Esophagus muscularis mucosa (tissue), 4 donors: ENCODE measurements at regions not wholly inside any gene's neighbourhood (a gene's known extent, or its start where the extent isn't known, plus 50 kb on each side); places are given as distances from the start of the nearest gene placed in this dataset.

Experiments
- DNase-seq: peaks from one replicate; pipeline ENCODE4 v3.0.0-alpha.2; 2017; ENCODE audit errors: extremely low spot score
- H3K27ac ChIP-seq, 4 donors: fragments of 200-600 bp; sonication (generic); replicated peaks in 1 of 4; 1 replicate in 3 of 4; 2 replicates in 1 of 4; pipeline ENCODE4 v1.5.1; 2016 to 2019; ENCODE audit warnings: mild to moderate bottlenecking in 1 of 4
- H3K27me3 ChIP-seq, 4 donors: fragments of 200-600 bp; sonication (generic); one replicate each; pipeline versions ENCODE4 v1.5.1 to v1.6.0; 2016 to 2019
- H3K36me3 ChIP-seq, 4 donors: fragments of 200-600 bp; sonication (generic); one replicate each; pipeline ENCODE4 v1.5.1; 2016 to 2019
- H3K4me1 ChIP-seq, 4 donors: fragments of 200-600 bp; sonication (generic); one replicate each; pipeline ENCODE4 v1.5.1; 2016 to 2019
- H3K4me3 ChIP-seq, 4 donors: fragments of 200-600 bp; sonication (generic); 1 replicate in 2 of 4; 2 replicates in 2 of 4; pipeline ENCODE4 v1.5.1; 2016 to 2019; ENCODE audit warnings: mild to moderate bottlenecking in 4 of 4, moderate library complexity in 1 of 4
- H3K9me3 ChIP-seq, 4 donors: fragments of 200-600 bp; sonication (generic); 1 replicate in 3 of 4; 2 replicates in 1 of 4; pipeline ENCODE4 v1.5.1; 2016 to 2019
- CTCF ChIP-seq, 3 experiments: fragments of 200-600 bp in 2 of 3; fragments of 450-650 bp in 1 of 3; sonication (generic) in 2 of 3; IDR thresholded peaks; one replicate each; pipeline ENCODE4 v1.5.1; 2017 to 2019; ENCODE audit warnings: antibody characterized with exemption in 3 of 3, mild to moderate bottlenecking in 2 of 3, moderate library complexity in 1 of 3
- EP300 ChIP-seq: sonication (generic); formaldehyde crosslinking; IDR thresholded peaks from one replicate; pipeline ENCODE4 v1.6.1; 2017; ENCODE audit warnings: antibody characterized with exemption
- POLR2A ChIP-seq: fragments of 450-650 bp; IDR thresholded peaks from one replicate; pipeline ENCODE4 v1.6.1; 2017; ENCODE audit warnings: antibody characterized with exemption, moderate library complexity, mild to moderate bottlenecking, low read depth
- POLR2AphosphoS5 ChIP-seq, 2 donors: sonication (generic); formaldehyde crosslinking; IDR thresholded peaks; one replicate each; pipeline ENCODE4 v1.6.1; 2017; ENCODE audit warnings: antibody characterized with exemption in 2 of 2
- WGBS: methylation state at CpG from one replicate; pipeline ENCODE4 v1.1.5; 2018; 5-methylcytosine and 5-hydroxymethylcytosine counted together
- intact Hi-C: fragments of 100-400 bp; cut with DNase I; formaldehyde crosslinking; loops from one replicate; pipeline ENCODE4 v1.15.1; 2023

DNA sequence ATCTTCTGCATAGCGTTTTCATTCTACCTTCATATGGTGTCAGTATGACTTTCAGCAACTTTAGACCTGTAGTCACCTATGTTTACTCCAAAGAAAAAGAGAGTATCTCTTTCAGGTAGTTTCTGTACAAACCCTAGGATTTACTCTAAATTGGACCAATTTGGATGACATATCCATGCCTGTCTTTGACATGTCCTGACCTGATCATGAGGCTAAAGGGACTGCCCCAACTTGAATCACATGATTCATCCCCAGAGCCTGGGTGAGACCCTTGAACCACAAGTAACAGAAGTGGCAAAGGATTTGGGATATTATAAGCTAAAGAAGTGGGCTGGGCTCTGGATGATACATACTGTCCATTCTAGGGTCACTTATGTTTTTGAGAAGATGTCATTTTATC is 124.5 kb upstream of the CSNK1A1L start:
- 0% methylated on average over 1 of the region's 1 CpG for WGBS
- H3K4me1 ChIP-seq: no peaks in the 10 kb centered on the region
- H3K4me3 ChIP-seq: no peak overlapping the region
- H3K27ac ChIP-seq: no peak overlapping the region
- intact Hi-C loops: no loop called here
- no peaks in the 10 kb centered on the region for H3K27me3 ChIP-seq
- TF ChIP-seq CTCF (IDR thresholded peaks at IDR 0.05): no peak
- TF ChIP-seq POLR2A: no peak
- no peak for TF ChIP-seq EP300
- TF ChIP-seq POLR2AphosphoS5 (IDR thresholded peaks at IDR 0.05): no peak
- H3K9me3 ChIP-seq: peaks cover 0 to 6% (median 0%) of the 10 kb centered on the region in 4 donors
- no peak for DNase-seq
- H3K36me3 ChIP-seq: no peaks in the 10 kb centered on the region

- no peak for TF ChIP-seq POLR2A
- TF ChIP-seq POLR2AphosphoS5 (IDR thresholded peaks at IDR 0.05): no peak
- TF ChIP-seq CTCF (IDR thresholded peaks at IDR 0.05): no peak
- no peak overlapping the region for H3K27ac ChIP-seq
Observed at GRCh38 chr13:37226971-37227370, 121.5 kb upstream of the CSNK1A1L start.

DNA sequence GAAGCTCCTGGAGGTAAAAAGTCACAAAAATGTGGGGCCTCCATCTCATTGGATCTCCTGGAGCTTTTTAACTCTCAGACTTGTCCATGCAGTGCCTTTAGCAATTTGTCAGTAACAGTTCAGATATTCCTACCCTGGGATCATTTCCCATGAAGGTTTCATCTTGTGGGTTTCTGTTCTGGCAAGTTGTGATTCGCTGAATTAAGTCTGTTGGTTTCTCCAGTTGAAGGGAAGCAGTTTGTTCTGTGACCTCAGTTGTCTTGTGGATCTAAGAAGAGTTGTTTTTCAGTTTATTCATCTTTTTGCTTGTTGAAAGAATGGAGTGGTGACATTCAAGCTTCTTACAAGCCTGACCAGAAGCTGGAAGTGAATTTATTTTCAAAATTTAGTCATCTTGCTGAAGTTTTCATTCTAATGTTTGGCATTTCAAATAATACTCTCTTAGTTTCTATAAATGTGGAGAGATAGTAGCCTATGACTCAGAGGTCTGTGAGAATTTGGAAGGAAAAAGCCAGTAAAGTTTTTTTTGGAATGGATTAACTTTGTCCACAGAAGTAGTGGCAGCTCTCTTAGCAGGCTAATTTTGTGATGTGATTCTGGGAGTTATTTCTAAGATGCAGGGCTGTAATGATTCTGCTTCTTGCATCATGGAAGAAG is 120.1 kb upstream of the CSNK1A1L start:
- peaks cover 0 to 6% (median 2%) of the 10 kb centered on the region in 4 donors for H3K9me3 ChIP-seq
- H3K36me3 ChIP-seq: no peaks in the 10 kb centered on the region
- no peak overlapping the region for H3K4me3 ChIP-seq
- WGBS: 88% methylated on average over 1 of the region's 1 CpG
- H3K27me3 ChIP-seq: no peaks in the 10 kb centered on the region
- DNase-seq: no peak
- H3K27ac ChIP-seq: no peak overlapping the region
- H3K4me1 ChIP-seq: no peaks in the 10 kb centered on the region
- intact Hi-C loops: no loop called here
- TF ChIP-seq EP300: no peak
- no peak for TF ChIP-seq POLR2A
- no peak for TF ChIP-seq CTCF (IDR thresholded peaks at IDR 0.05)
- no peak for TF ChIP-seq POLR2AphosphoS5 (IDR thresholded peaks at IDR 0.05)

More at GRCh38 chr13:37226971-37227370, 121.5 kb upstream of the CSNK1A1L start:
- peaks cover 0 to 6% (median 2%) of the 10 kb centered on the region in 4 donors for H3K9me3 ChIP-seq
- DNase-seq: no peak
- no peaks in the 10 kb centered on the region for H3K4me1 ChIP-seq
- H3K4me3 ChIP-seq: no peak overlapping the region
- H3K27me3 ChIP-seq: no peaks in the 10 kb centered on the region
- 94% methylated on average over 4 of the region's 4 CpGs for WGBS
- no peaks in the 10 kb centered on the region for H3K36me3 ChIP-seq
- intact Hi-C loops: no loop called here

- H3K4me3 ChIP-seq: no peak overlapping the region
- H3K27me3 ChIP-seq: no peaks in the 10 kb centered on the region
- DNase-seq: no peak
- no peak overlapping the region for H3K27ac ChIP-seq
- no peaks in the 10 kb centered on the region for H3K4me1 ChIP-seq
- WGBS: 68% methylated on average over 1 of the region's 1 CpG
- H3K9me3 ChIP-seq: peaks cover 0 to 8% (median 4%) of the 10 kb centered on the region in 4 donors
- intact Hi-C loops: no loop called here
- H3K36me3 ChIP-seq: no peaks in the 10 kb centered on the region
- no peak for TF ChIP-seq EP300
- no peak for TF ChIP-seq POLR2A
- TF ChIP-seq POLR2AphosphoS5 (IDR thresholded peaks at IDR 0.05): no peak
- no peak for TF ChIP-seq CTCF (IDR thresholded peaks at IDR 0.05)
Observed at GRCh38 chr13:37216331-37216730, 110.9 kb upstream of the CSNK1A1L start.

DNA sequence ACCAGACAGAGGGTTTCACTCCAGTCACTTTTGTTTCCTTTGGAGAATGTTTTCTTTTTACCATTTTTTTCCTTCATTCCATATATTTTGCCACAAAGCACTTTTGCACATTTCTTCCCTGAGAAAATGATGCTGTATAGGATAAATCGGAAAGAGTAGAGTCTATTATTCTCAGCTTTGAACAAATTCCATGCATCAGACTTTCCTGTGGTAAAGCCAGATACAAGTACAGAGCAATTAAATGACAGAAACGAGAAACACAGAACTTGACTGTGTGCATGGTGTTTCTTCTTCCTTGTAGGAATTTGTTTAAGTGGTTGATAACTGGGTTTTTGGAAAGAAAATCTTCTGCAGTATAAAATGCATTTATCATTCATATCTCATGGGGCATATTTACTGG is 107.4 kb upstream of the CSNK1A1L start:
- no peak for DNase-seq
- H3K36me3 ChIP-seq: no peaks in the 10 kb centered on the region
- TF ChIP-seq POLR2AphosphoS5 (IDR thresholded peaks at IDR 0.05) (no peak), POLR2A (no peak), EP300 (no peak)
- H3K4me1 ChIP-seq: no peaks in the 10 kb centered on the region
- no peak overlapping the region for H3K27ac ChIP-seq
- intact Hi-C loops: no loop called here
- 68% methylated on average over 2 of the region's 2 CpGs for WGBS
- peaks cover 0 to 4% (median 1%) of the 10 kb centered on the region in 4 donors for H3K9me3 ChIP-seq
- H3K4me3 ChIP-seq: no peak overlapping the region
- H3K27me3 ChIP-seq: no peaks in the 10 kb centered on the region
